Retina (tissue), 1 donor: ENCODE measurements at regions not wholly inside any gene's neighbourhood (a gene's known extent, or its start where the extent isn't known, plus 50 kb on each side); places are given as distances from the start of the nearest gene placed in this dataset.
"Not testable (repeated sequence)": the region's sequence is repeated elsewhere in the genome, so short reads cannot be mapped to it uniquely, and the experiment has no call there.

Experiments used
- DNase-seq: peaks from one replicate; pipeline ENCODE4 v3.0.0-alpha.2; 2016

DNA sequence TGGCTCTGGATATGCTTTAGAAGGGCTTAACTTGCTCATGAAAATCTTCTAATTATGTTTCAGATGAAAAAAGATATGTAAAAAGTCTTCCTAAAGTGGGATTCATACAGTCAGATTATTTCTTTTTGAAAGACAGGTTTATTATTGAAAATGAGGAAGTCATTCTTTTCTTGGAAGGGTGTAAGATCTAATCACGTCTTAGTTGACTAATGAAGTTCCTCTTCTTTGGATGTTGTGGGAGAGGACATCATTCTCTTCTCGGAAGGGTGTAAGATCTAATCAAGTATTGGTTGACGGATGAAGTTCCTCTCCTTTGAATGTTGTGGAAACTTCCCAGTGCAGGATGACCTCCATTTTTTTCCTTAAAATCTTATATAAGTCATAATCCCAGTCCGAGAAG lies 74.9 kb downstream of the ALG10 start:
- DNase-seq, result no peak

DNA sequence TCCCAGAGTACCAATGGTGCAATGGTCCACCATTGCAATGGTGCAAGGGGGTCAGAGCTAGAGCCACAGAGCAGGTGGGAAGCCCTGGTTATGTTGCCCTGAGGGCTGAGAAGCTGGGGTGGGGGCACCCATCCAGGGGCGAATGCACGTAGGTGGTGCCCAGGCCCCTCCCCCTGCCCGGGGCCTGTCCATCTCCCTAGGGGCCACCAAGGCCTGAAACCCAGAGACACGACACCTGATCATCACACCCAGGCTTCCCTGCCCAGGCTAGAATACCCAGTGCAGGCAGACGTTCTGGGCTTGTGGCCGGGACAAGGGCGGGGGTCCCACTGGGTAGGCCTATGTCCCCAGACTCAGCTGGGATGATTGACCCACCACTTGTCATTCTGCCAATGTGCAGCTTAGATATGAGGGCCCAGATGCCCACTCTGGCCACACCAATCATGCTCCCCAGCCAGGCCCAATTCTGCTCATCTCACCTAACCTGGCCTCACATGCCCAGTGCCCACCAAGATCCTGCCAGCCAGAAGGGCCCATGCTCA lies 83.2 kb downstream of the ALG10 start:
- no peak for DNase-seq

DNA sequence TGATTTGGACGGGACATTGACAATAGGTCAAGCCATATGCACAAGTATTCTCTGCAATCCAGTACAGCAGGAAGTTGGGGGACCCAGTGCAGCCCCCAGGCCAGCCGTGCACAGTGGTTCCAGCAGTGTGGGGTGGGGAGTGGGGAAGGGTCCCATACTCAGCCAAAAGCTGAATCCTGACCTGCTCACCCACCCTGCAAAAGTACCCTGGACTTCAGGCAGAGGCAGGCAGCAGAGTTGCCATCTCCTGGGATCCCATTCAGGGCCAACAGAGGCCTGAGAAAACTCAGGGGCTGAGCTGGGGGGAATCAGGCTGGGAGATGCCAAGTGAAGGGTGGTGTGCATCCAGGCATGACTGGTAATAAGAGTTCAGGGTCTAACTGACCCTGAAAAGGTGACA lies 83.9 kb downstream of the ALG10 start:
- no peak for DNase-seq

DNA sequence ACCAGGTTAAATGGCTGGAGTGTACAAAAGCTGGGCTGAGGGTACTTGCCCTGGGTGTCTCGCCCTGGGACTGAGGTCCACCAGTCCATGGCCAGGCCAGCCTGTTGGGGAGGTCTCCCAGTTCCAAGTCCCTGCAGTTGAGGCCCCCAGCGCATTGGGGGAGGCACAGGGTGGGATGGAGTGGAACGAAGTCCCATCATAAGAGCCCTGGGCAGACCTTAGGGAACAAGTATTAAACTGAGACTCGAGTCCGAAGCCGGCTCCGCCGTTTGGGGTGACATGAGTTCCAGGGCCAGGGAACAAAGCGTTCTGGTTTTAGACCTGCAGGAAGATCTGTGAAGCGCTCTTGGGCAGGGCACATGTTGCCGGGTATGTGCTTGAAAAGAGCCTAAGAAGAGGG lies 84.7 kb downstream of the ALG10 start:
- DNase-seq, result no peak

DNA sequence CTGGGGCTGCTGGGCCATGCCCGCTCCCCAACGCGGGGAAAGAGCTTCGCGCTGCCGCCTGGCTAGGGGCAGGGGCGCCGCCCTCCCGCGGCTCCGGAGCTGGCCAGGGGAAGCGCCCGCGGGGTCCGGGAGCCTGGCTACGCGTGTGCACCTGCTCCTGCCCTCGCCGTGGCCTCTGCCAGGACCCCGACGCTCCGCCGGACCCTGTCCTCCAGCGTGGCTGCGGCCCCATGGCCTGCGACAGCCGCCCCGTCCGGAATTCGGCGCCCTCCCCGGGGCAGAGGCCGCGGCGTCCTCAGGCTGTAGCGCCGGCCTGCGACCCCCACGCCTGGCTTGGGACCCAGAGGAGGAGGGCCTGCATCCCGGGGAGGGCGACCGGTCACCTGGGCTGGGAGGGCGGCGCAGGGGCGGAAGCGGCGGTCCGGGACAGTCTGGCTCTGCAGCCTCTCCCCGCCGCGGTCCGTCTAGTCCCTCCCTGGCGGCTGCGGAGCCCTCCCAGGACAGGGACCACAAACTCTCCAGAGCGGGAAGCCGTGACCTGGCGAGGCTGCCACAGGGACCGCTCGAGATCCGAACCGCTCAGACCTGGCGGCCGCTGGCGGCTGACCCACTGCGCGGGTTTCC lies 85.6 kb downstream of the ALG10 start:
- DNase-seq, result peak; percentile 1

DNA sequence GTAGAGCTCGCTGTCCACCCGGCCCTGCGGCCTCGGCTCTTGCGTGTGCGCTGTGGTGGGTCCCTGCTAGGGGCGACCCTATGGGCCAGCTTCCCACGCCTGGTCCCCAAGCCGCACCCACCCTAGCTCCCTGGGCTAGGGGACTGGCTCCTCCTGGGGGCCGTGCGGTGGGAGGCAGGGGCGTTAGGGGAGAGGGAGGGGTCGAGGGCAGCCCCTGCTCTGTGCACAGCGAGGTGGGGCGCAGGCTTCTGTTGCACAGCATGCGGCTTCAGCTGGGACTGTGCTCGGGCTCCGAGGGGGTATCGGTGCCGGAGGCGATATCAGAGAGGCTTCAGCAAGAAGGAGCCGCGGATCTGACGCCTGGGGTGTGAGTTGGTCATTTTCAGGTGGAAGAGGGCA lies 86.1 kb downstream of the ALG10 start:
- DNase-seq, result no peak

DNA sequence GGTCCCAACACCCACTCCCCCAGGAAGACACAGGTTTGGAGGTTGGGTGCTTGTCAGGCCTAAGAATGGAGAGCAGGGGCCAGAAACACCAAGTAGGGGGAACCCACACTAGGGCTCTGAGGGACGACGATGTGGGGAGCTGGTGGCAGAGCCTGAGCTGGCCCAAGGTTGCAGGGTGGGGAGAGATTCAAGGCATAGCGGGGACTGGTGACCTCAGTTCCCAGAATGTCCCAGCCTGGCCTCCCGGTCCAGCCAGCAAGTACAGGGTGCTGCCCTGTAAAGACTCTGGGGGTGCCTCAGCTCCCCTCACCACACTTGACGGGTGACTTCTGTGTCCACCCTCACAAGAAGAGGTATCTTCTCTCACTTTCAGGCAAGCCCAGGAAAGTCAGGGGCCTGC lies 86.7 kb downstream of the ALG10 start:
- DNase-seq, result no peak

DNA sequence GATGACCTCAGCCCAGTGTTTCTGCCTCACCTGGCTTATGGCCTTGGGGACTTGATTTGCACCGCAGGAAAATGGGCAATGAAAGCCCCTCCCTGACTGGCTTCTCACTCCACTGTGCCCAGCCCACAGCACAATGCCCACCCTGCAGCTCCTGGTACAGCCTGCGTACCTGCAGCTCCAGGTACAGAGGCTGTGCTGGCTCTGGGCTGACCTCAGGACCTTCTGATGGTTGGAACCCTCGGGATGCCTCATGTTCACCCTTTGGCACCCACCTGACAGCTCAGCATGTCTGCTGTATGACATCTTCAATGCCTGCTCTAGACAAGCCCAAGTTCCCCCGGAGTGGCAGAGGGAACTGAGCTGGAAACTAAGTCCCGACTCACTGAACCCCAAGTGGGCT lies 87.1 kb downstream of the ALG10 start:
- no peak for DNase-seq

DNA sequence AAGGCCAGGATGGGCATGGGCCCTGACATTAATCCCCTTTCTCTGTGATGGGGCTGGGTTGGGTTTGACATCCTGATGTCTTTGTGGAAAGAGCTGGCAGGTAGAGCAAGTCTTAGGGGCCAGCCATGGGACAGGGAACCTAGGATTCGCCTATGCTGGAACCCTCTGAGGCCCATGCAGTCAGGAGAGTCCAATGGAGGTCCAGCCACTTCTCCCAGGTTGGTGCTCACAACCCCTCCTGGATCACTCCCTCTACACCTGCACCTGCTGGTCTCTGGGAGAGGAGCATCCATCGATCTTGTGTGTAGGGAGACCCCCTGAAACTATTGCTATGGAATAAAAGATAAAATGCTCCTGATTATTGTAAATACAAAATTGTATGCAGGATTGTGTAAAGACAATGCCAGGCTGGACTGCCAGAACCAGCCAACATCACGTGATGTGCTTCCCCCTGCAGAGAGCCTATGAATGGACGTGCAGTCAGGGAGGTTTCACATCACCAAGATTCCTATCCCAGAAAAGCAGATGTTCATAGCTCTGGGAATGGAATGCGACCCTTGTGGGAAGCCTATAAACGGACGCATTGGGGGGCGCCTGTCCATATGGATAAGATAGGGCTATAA lies 87.7 kb downstream of the ALG10 start:
- not testable (repeated sequence) for DNase-seq

DNA sequence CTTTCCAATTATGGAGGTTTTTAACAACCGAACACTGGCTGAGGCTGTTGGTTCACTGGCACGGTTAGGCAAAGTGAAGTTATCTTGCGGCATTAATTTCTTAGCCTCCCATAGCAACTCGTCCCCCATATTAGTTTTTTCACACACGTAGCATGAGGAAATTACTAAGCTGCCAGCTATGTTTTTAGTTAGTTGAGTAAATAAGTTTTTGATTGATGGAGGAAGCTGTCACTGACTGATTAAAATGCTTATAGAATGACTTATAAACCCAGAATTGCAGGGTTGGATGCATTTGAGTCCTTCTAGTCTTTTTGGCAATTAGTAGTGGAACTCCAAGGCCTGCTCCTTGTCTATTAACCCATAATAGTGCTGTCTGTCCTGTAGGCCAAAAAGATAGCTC lies 97.1 kb downstream of the ALG10 start:
- no peak for DNase-seq

DNA sequence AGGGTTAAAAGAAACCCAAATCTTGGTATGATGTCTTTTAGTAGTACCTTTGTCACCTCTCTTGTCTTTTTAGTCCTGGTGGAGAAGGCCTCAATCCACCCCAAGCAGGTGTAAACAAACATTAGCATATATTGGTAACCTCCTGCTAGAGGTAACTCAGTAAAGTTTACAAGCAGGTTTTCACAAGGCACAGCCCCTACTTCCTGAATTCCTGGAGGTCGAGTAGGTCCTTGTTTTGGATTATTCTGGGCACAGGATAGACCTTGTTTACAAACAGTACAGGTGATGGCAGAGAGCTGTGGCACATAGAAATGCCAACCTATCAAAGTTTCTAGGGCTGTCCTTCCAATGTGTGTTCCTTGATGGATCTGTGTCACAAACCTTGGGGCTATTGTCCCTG lies 99.1 kb downstream of the ALG10 start:
- DNase-seq, result no peak

DNA sequence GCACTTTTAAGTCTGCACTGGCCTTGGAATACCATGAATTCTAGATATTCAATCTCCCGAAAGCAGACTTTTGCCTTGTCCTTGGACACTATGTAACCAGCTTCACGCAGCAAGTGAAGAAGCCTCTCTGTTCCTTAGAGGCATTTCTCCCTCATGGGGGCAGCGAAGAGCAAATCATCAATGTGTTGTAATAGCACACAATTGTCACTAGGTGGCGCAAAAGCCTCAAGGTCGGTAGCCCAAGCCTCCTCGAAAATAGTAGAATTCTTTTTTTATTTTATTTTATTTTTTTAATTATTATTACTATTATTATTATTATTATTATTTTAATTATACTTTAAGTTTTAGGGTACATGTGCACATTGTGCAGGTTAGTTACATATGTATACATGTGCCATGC lies 100.8 kb downstream of the ALG10 start:
- DNase-seq, result not testable (repeated sequence)

DNA sequence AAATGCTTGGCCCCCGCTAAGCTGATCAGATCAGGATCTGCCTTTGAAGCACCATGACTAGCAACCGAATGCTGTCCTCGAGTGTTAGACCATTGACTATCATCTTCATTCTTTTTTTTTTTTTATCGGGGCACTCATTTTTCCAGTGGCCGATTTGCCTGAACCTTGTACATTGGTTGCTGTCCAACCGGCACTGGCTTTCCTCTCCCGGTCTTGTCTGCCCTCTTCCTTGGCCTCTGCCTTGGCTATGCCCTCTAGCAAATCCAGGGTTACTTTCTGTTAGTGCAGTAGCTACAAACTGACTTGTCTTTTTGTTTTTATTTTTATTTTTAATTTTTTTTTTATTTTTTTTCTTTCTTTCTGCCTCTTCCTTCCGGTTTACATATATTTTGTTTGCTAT lies 102.3 kb downstream of the ALG10 start:
- no peak for DNase-seq

DNA sequence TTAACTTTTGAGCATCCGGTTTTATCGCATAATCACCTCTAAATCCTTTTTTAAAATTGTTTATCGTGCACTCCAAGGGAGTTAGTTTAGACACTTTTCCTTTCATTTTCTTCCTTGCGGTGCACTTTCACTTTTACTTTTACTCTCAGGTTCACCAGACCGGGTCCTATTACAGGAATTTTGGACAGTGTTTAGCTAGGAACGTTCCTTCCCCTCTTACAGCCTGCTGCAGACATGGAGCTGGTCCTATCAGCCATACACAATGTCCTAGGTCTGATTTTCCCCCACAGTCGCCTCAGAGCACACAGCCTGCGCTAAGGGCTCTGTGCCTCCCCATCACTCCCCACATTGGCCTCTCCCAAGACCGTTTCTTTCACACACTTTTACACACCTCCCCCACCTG lies 103.9 kb downstream of the ALG10 start:
- no peak for DNase-seq

DNA sequence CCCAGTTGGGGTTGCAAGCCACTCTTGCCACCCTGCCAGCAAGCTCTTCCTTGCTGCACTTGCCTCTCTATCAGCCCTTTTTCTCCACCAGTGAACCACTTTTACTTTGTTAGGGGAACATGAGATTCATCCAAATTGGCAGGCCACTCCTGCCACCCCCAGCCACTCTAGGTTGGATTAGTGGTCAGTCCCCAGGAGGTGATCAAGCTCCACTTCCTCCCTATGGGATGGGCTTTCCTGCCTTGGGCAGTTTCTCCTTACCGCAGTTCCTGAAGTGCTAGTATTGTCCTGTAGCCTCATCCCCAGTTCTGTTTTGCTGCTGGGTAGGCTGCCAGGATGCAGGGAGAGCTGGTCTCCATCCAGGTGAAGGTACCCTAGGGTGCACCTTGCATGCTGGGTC lies 104.5 kb downstream of the ALG10 start:
- DNase-seq, result no peak

DNA sequence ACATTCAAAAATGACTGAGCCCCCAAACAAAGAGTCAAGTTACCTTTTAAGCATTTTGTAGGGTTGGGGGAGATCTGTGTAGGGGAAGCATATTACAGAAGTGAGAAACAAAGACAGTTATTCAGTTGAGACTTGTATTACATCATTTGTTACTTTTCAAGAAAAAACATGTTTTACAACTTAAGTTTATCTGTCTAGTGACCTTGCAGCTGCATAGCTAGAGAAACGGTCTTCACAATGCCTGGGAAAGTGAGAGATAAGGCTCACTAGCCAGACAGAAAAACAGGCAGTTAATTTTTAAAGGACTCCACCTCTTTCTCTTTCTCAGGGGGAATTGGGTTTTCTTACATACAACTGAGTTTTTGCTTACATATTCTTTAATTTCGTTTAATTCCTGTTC lies 105.1 kb downstream of the ALG10 start:
- not testable (repeated sequence) for DNase-seq

DNA sequence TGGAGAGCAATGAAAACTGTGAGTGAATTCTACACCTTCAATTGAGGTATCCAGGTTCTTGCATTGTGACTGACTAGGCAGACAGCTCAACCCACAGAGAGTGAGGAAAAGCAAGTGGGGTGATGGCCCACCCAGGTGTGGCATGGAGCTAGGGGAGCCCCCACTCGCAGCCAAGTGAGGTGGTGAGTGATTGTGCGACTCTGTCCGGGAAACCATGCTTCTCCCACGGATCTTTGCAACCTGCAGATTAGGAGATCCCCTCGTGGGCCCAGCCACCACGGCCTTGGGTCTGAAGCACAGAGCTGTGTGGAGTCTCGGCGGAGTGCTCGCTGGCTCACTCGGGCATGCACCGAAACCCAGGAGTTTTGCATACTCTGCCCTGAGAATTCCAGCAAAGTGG lies 120.1 kb downstream of the ALG10 start:
- DNase-seq, result no peak

DNA sequence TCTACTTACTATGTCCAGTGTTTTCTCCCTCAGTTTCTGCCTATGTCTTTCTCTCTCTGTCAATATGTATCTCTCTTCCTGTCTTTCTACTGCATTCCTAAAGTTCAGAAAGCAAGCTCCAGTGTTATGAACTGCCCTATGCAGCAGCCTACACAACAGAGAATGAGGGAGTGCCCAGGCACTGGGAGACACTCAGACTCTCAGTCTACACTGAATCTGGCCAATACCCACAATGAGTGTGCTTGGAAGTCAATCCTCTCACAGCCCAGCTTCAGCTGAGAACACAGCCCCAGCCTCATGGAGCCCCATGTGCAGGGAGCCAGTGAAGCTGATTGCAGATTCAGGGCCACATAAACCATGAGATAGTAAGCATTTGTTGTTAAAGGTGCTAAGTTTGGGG lies 128.7 kb downstream of the ALG10 start:
- no peak for DNase-seq

DNA sequence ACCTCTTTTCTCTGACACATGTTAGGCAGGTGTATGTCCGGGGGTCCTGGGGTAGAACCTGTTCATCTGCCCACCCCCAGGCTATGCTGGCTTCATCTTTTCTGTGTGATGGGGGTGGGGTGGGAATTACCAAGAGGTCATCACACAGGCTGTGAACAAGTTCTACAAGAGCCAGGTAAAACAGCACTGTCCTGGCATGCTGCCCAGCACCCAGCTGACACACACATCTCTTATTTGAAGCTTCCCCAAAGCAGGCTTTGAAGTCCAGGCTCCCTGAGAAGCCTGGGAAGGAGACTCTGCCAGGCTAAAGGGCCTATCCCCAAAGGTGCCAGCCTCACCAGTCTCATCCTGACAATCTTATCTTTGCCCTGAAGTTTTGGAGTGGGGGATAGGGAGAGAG lies 141.1 kb downstream of the ALG10 start:
- DNase-seq, result no peak

DNA sequence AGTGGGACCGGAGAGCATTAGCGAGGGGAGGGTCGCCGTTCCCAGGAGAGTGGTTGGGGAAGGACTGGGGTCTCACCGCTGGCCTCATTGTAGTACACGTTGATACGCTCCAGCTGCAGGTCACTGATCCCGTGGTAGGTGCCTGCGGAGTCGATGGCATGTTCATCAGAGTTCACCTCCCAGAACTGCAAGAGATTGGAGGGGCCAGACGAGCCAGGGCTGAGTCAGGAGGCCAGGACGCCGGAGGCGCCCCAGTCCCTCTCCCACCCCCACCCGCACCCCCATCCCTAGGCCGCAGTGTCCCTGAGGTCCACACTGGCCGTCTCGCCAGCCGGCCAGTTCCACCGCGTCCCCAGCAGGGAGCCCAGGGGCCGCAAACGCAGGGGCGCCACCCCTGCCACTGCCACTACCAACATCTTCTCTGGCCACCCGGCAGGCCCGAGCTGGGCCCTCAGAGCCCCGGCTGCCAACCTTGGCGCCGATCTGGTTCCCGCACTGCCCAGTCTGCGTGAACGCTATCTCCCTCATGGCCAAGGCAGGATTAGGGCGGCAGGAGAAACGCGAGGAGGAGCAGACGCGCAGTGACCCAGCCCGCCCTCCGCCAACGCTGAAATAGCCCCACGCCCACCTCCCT lies 144.2 kb downstream of the ALG10 start:
- no peak for DNase-seq

DNA sequence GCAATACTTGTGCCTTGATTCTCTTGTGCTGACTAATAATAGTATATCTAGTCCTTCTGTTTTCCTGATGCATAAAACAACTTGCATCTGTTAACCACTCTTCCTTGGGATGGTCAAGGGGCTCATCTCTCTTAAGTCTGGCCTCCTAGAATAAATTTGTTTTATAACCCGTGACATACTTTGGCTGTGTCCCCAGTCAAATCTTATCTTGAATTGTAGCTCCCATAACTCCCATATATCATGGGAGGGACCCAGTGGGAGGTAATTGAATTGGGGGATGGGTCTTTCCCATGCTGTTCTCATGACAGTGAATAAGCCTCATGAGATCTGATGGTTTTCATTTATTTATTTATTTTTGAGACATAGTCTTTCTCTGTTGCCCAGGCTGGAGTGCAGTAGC lies 146.2 kb downstream of the ALG10 start:
- DNase-seq, result not testable (repeated sequence)

DNA sequence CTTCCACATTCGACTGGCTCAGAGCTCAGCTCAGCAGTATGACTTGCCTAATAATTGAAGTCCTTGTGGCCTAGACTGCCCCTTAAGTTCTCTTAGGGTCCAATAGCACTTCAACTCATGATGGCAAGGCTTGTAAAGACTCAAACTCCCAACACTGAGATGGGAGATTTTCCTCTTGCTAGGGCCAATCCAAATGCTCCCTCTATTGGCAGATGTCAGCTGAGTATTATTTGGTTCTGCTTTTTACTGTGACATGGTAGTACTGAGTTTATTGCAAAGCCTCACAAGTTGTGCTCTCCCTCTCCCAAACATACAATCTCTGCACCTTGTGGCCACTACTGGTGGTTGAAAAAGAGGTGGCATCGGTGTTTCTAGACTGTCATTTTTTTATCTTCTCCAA lies 164.2 kb downstream of the ALG10 start:
- DNase-seq, result no peak

DNA sequence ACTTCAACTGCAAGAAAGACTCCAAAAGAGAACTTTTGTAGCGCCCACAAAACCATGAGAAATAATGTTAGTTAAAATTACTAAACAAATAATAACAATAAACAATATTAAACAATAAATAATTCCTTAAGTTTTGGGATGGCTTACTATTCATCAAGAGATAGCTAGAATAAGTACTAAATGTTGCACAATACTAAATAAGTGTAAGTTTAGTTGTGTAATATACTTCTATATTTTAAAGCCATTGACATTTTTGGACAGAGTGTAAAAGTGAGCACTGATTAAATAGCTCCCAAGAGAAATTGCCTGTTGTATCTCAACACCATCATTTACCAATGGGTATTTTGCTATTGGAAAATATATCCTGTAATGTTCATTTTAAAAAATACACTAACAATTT lies 166.7 kb downstream of the ALG10 start:
- DNase-seq, result no peak

DNA sequence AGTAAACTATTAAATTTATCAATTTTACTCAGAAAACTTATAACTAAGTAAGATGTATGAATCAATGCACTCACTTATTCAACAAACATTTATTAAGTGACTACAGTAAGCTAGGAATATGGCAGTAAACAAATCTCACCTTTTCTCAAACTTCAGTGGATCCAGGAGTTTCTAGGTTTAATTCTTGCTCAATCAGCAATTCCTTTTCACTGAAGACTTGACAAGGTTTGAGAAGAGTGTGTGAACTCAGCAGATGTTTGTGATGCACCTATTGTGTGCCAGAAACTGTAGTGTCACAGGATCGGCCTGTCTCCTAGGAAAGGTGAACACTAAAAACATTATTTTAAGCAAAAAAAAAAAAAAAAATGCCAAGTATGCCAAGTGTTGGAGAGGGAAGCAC lies 167.8 kb downstream of the ALG10 start:
- no peak for DNase-seq

DNA sequence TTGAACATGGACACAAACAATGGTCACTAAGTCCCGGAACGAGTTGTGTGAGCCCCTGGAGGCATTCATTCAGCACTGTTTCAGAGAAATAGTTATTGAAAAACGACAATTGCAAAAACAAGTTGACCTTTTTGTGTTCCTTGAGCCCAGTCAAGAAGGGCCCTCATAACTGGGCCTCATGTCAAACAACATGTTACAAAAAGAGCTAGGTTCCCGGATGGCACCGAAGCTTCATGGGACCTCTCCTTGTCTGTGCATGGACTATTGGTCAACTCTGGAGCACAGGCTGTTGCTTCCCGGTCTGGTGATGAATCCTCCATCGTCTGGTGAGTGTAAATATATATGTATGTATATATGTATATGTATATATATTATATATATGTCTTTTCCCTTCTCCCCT lies 176.6 kb downstream of the ALG10 start:
- DNase-seq, result no peak
